NCI-H1930 (cell line): ENCODE measurements at regions not wholly inside any gene's neighbourhood (a gene's known extent, or its start where the extent isn't known, plus 50 kb on each side); places are given as distances from the start of the nearest gene placed in this dataset.

Experiments used
- DNase-seq, 2 experiments: peaks; one replicate each; lab custom pipeline; 2025; lab: John Stamatoyannopoulos, UW

GRCh38 chr11:12315024-12315423 is 62.3 kb upstream of the PARVA start:
- no peak for DNase-seq

- no peak for DNase-seq
Measured at GRCh38 chr11:12316432-12316831, 60.9 kb upstream of the PARVA start.

- DNase-seq, result no peak
Measured at GRCh38 chr11:12318791-12319438, 58.5 kb upstream of the PARVA start.

- DNase-seq, result peak in 1 of 2 experiments; percentile 9
Measured at GRCh38 chr11:12319461-12319951, 57.9 kb upstream of the PARVA start.

- DNase-seq, result no peak
Measured at GRCh38 chr11:12319988-12320387, 57.4 kb upstream of the PARVA start.

- DNase-seq, result no peak
Measured at GRCh38 chr11:12321217-12321937, 56.0 kb upstream of the PARVA start.

- no peak for DNase-seq
Measured at GRCh38 chr11:12324585-12324984, 52.8 kb upstream of the PARVA start.
